Stimulated activated CD8-positive, alpha-beta memory T cell treated with anti-CD3 and anti-CD28 coated beads, Interleukin-12 subunit alpha, Interleukin-12 subunit beta, amount 100 ng/mL, for 1 hour (primary cell): ENCODE measurements at regions not wholly inside any gene's neighbourhood (a gene's known extent, or its start where the extent isn't known, plus 50 kb on each side); places are given as distances from the start of the nearest gene placed in this dataset.
"Not testable (repeated sequence)": the region's sequence is repeated elsewhere in the genome, so short reads cannot be mapped to it uniquely, and the experiment has no call there.

Experiments used
- DNase-seq: peaks from one replicate; pipeline ENCODE4 v3.0.0-alpha.2; 2020; ENCODE audit warnings: low read depth

- DNase-seq: no peak
These were observed 150.1 kb upstream of the STK32A start for GRCh38 chr5:147084702-147085101.

GRCh38 chr5:147085409-147085808 lies 149.4 kb upstream of the STK32A start:
- no peak for DNase-seq

- no peak for DNase-seq
These were observed 142.8 kb upstream of the STK32A start for GRCh38 chr5:147092044-147092443.

- no peak for DNase-seq
These were observed 141.7 kb upstream of the STK32A start for GRCh38 chr5:147093138-147093537.

GRCh38 chr5:147095740-147096139 lies 139.1 kb upstream of the STK32A start:
- no peak for DNase-seq

GRCh38 chr5:147098233-147098790 lies 136.5 kb upstream of the STK32A start:
- no peak for DNase-seq

DNA sequence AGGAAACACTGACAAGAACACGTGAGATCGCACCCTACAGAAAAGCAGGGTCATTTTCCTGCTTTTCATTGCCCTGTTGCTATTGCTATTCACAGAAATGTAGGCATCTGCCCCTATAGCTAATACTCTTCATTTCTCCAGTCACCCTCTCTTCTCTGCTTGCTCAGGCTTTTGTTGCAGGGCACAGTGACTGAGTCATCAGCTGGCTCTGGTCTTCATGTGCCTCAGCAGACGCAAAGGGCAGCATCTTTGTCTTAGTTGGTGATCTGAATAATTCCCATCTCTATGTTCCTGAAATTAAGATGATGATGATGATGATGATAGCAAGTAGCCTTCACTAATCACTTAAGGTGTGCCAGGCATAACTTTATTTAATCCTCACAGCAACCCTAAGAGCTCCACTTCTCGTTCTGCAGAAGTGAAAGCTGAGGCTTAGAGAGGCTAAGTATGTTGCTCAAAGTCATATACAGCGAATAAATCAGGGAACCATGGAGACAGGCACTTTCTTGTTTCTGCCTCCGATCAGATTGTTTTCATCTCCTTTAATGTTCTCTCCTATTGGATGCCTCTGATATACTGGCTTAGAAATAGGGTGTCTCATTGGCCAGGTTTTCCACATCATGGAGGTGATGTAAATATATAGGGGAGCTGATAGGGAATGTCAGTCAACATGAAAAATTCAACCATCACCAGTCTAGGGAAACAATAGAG lies 133.0 kb upstream of the STK32A start:
- no peak for DNase-seq

- no peak for DNase-seq
These were observed 121.9 kb upstream of the STK32A start for GRCh38 chr5:147112899-147113298.

DNA sequence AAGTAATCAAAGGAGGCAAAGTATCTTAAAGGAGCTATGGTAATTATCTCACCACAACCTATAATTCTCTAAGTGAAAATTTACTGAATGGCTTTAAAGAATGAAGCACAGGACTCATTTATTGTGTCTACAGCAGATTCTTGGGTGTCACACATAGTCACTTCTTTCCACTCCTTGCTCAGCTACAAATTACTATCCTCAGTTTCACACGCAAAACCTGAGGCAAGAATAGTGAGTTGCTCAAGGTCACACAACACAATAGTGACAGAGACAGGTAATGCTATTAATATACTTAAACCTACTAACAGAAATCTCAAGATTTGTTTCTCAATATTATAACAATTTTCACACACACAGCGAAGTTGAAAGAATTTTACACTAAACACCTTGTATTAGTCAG lies 120.9 kb upstream of the STK32A start:
- no peak for DNase-seq

DNA sequence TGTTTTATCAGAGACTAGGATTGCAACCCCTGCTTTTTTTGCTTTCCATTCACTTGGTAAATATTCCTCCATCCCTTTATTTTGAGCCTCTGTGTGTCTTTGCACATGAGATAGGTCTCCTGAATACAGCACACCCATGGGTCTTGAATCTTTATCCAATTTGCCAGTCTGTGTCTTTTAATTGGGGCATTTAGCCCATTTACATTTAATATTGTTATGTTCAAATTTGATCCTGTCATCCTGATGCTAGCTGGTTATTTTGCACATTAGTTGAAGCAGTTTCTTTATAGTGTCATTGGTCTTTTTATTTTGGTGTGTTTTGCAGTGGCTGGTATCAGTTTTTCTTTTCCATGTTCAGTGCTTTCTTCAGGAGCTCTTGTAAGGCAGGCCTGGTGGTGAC lies 95.1 kb upstream of the STK32A start:
- not testable (repeated sequence) for DNase-seq

GRCh38 chr5:147140558-147140957 lies 94.3 kb upstream of the STK32A start:
- DNase-seq: no peak

- not testable (repeated sequence) for DNase-seq
These were observed 93.2 kb upstream of the STK32A start for GRCh38 chr5:147141580-147141979.

GRCh38 chr5:147143215-147143614 lies 91.6 kb upstream of the STK32A start:
- no peak for DNase-seq

GRCh38 chr5:147145328-147145727 lies 89.5 kb upstream of the STK32A start:
- no peak for DNase-seq

DNA sequence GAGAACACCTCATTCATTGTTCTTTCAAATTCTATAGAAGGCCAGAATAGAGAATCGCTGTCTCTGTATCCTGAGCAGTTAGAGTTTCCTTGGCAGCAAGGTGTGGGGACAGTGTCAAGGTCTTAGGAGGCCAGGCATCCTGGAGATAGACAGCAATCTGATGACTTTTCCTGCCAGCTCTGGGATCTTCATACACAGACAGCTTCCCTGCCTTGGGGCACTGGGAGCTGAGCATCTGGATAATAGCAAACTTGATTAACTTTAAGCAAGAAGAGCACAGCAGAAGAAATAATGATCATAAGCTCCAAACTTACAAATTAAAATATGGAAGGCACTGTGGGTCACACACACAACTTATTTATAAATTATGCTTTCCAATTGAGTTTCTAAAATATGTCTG lies 86.1 kb upstream of the STK32A start:
- DNase-seq: no peak

- no peak for DNase-seq
These were observed 82.7 kb upstream of the STK32A start for GRCh38 chr5:147152086-147152485.

DNA sequence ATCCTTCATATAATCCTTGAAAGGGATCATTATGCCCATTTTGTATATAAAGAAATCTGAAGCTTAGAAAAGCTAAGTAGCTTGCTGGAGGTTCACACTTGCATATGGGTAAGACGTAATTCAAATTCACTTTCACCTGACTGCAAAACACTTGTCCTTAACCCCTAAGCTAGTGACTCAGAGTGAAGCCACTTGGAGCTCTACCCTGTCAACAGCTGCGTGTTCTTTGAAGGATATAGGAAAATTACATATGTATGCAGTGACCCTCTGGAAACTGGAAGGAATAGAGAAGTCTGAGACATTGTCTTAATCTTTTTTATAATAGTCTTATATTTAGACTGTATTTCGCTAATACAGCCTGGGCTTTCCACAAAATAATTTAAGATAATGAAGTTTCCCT lies 80.0 kb upstream of the STK32A start:
- DNase-seq: no peak

- no peak for DNase-seq
These were observed 78.8 kb upstream of the STK32A start for GRCh38 chr5:147156012-147156411.

DNA sequence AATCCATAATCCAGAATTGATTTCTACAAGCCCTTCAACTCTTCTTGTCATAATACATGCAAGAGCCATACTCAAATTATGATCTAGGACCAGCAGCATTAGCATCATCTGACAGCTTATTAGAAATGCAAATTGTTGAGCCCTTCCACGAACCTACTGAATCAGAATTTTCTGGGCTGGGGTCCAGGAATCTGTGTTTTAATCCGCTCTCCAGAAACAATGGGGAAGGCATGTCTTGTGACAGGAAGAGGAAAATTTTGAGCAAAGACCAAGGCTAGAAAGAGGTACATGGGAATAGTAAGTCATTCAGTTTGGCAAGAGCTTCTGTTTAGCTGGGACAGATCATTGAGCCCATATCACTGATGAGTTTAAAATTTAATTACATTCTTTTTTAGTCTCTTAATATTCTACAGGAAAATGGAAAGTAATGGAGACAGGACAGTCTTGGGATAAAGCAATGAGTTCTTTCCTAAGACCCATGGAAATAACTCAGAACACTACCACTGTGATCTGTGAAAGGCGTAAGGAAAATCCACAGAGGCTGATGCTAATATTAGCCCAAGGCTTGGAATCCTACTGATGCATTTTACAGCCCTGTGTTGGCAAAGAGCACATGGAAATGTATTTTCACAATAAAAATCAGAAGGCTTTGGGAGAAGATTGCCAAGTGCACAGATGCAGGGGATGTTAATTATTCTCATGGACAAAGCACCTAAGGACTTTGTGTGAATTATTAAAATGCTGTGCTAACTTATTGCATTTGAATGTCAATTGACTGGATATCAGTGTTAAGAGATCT lies 73.7 kb upstream of the STK32A start:
- DNase-seq: no peak

DNA sequence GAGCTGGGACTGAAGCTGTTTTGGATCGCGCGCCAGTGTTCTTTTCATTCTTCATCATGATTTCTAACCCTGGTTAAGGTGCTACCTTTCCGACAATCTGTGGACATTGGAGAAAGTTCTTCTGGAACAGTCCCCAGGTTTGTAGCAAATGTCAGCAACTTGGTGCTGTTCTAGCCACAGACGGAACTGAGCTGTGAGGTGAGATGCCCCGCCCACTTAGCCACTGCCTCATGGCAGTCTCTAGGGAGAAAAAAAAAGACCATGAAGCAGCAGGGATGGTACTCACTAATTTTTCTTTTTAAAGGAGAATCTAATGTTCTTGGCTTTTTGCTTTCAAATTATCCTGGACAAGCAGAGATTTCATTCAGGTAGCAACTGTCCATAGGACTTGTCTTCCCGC lies 72.1 kb upstream of the STK32A start:
- no peak for DNase-seq

GRCh38 chr5:147167529-147167928 lies 67.3 kb upstream of the STK32A start:
- no peak for DNase-seq

DNA sequence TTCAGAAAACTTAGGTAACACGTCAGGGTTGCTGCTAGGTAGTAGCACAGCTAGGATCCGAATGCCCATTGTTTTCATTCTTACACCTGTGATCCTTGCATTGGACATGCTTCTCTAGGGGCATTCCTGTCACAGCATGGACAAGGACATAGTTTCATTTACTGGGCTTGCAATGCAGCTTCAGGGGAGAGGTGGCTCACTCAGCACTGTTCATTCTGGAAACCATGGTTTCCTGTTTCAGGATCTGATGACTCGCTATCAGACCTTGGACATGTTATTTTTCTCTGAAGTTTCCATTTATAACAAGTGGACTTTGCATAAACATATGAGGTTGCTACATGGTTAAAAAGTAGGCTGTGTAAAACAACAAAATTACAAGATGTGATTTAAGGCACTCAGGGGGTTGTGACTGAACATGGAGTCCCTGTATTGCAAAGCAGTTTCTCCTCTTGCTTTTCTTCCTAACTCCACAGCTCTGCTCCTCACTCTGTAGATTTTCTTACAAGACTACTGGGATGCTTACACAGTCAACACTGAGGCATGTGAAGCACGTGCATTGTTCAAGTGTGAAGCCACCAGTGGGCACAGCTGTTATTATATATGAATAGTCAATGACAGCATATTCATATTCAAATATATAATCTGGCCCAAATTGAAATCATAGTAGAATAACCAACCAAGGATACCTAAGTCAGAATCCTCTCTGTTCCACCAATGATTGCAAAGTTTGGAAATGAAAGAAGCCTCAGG lies 66.1 kb upstream of the STK32A start:
- no peak for DNase-seq

DNA sequence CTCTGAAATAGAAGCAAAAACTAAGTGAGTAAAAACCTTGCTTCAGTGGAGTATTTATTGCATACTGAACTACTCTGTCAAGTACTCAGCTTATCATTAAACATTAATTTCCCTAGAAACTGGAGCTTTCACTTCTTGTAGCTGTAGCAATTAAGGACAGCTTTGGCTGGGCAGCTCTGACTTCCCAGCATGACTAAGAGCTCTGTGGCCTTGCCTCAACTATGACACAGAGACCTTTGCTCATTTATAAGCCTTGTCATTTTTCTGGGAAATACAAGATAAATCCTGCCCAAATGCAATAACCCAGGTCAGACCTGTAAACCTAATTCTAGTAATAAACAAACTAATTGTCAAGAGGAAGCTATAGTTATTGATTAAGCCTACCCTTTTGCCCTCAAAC lies 65.4 kb upstream of the STK32A start:
- DNase-seq: no peak
